ENCODE measurements at regions not wholly inside any gene's neighbourhood (a gene's known extent, or its start where the extent isn't known, plus 50 kb on each side); places are given as distances from the start of the nearest gene placed in this dataset.

DNA sequence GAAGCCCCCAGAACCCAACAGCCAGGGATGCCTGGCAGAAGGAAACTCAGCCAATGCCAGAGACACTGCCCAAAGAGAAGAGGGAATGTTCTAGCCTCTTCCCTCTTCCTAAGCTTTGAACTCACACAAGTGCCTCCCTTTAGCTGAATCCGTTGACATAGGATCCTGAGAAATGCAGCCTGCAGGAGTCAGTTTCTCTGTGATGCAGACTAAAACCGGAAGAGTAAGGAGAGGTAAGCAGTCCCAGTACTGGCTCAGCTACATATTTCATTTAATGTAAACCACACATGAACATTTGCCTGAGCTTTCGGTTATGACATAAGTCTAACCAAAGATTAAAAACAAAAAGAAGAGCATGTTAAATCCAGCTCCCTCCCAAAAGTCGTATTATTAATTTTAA lies 768.7 kb downstream of the TBL1XR1 start:
- TF ChIP-seq, protein P1, sequence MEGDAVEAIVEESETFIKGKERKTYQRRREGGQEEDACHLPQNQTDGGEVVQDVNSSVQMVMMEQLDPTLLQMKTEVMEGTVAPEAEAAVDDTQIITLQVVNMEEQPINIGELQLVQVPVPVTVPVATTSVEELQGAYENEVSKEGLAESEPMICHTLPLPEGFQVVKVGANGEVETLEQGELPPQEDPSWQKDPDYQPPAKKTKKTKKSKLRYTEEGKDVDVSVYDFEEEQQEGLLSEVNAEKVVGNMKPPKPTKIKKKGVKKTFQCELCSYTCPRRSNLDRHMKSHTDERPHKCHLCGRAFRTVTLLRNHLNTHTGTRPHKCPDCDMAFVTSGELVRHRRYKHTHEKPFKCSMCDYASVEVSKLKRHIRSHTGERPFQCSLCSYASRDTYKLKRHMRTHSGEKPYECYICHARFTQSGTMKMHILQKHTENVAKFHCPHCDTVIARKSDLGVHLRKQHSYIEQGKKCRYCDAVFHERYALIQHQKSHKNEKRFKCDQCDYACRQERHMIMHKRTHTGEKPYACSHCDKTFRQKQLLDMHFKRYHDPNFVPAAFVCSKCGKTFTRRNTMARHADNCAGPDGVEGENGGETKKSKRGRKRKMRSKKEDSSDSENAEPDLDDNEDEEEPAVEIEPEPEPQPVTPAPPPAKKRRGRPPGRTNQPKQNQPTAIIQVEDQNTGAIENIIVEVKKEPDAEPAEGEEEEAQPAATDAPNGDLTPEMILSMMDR (IDR thresholded peaks at IDR 0.05; ENCODE audit: poor library complexity) = no peak
- no peak for TF ChIP-seq EZH2phosphoT487 (IDR thresholded peaks at IDR 0.05; ENCODE audit: low read depth, severe bottlenecking, unreplicated experiment)
- no peak for TF ChIP-seq EZH2 (IDR thresholded peaks at IDR 0.05; ENCODE audit: borderline replicate concordance)

Data from hepatocyte (in vitro differentiated cells).